Adrenal gland (tissue), 9 donors: ENCODE measurements at regions not wholly inside any gene's neighbourhood (a gene's known extent, or its start where the extent isn't known, plus 50 kb on each side); places are given as distances from the start of the nearest gene placed in this dataset.

Experiments used
- DNase-seq, 7 donors: peaks; one replicate each; pipeline ENCODE4 v3.0.0-alpha.2; 2019 to 2020
- H3K27ac ChIP-seq, 5 donors: fragments of 200-600 bp; sonication (generic) in 4 of 5; 1 replicate in 3 of 5; 2 replicates in 2 of 5; pipeline versions ENCODE4 v1.5.1 to v1.8.0; 2016 to 2020; ENCODE audit warnings: mild to moderate bottlenecking in 1 of 5
- H3K27me3 ChIP-seq: fragments of 200-600 bp; 2 replicates; pipeline ENCODE4 v1.8.0; 2021
- H3K36me3 ChIP-seq, 2 donors: fragments of 200-600 bp; replicated peaks in 1 of 2; 1 replicate in 1 of 2; 2 replicates in 1 of 2; pipeline versions ENCODE4 v1.5.1 to v1.8.0; 2018 to 2022
- H3K4me1 ChIP-seq, 2 donors: fragments of 200-600 bp; replicated peaks in 1 of 2; 1 replicate in 1 of 2; 2 replicates in 1 of 2; pipeline versions ENCODE4 v1.5.1 to v1.8.0; 2018 to 2021
- H3K4me3 ChIP-seq, 4 donors: fragments of 200-600 bp; sonication (generic) in 3 of 4; one replicate each; pipeline ENCODE4 v1.5.1; 2016 to 2018
- H3K9me3 ChIP-seq, 3 donors: fragments of 200-600 bp; sonication (generic) in 1 of 3; replicated peaks in 1 of 3; 1 replicate in 2 of 3; 2 replicates in 1 of 3; pipeline versions ENCODE4 v1.5.1 to v1.8.0; 2016 to 2021
- CTCF ChIP-seq, 6 experiments: fragments of 450-650 bp in 4 of 6; fragments of 200-600 bp in 2 of 6; sonication (generic) in 1 of 6; IDR thresholded peaks; 1 replicate in 5 of 6; 2 replicates in 1 of 6; pipeline versions ENCODE4 v1.5.1 to v1.8.0; 2016 to 2021; ENCODE audit warnings: antibody characterized with exemption in 6 of 6, mild to moderate bottlenecking in 2 of 6, moderate library complexity in 1 of 6
- POLR2A ChIP-seq, 2 donors: fragments of 450-650 bp; IDR thresholded peaks; one replicate each; pipeline ENCODE4 v1.6.1; 2017; ENCODE audit warnings: antibody characterized with exemption in 2 of 2, mild to moderate bottlenecking in 2 of 2, moderate library complexity in 1 of 2
- WGBS, 4 donors: extraction: QIAGEN DNeasy Blood & Tissue Kit in 2 of 4; methylation state at CpG; one replicate each; pipeline versions ENCODE4 v1.1.5 to v1.1.7; 2013 to 2017; 5-methylcytosine and 5-hydroxymethylcytosine counted together
- intact Hi-C, 2 donors: fragments of 100-400 bp; cut with DNase I; formaldehyde crosslinking; loops; one replicate each; pipeline versions ENCODE4 v1.14.1 to v1.15.0; 2022 to 2023
- donor health status: healthy with polysubstance abuse.
- donor health status: Bipolar disorder and iron deficiency.
- donor health status: DM: yes; HTN: yes; CAD: no.
- donor health status: DM: no; HTN: no; CAD: no.
- donor health status: DM: no; HTN: no; CAD: no.

- TF ChIP-seq CTCF (IDR thresholded peaks at IDR 0.05) (no peak), POLR2A (IDR thresholded peaks at IDR 0.05) (no peak)
- Histone ChIP-seq H3K36me3 (no peaks in the 10 kb centered on the region), H3K27me3 (no peaks in the 10 kb centered on the region), H3K4me1 (no peaks in the 10 kb centered on the region), H3K27ac (no peak overlapping the region), H3K4me3 (no peak overlapping the region), H3K9me3 (peaks cover 0 to 5% (median 0%) of the 10 kb centered on the region in 3 donors)
- 86 to 93% (median 88%) methylated on average over 1 of the region's 1 CpG for WGBS, 4 donors
- DNase-seq: no peak
- intact Hi-C loops: no loop called here
Measured at GRCh38 chr4:115293093-115293462, 179.7 kb upstream of the NDST4 start.

- Histone ChIP-seq H3K27me3 (no peaks in the 10 kb centered on the region), H3K27ac (no peak overlapping the region), H3K9me3 (peaks cover 0 to 5% (median 0%) of the 10 kb centered on the region in 3 donors), H3K36me3 (no peaks in the 10 kb centered on the region), H3K4me3 (no peak overlapping the region), H3K4me1 (no peaks in the 10 kb centered on the region)
- WGBS, 4 donors: 23 to 36% (median 27%) methylated on average over 2 of the region's 2 CpGs
- DNase-seq: no peak
- TF ChIP-seq POLR2A (IDR thresholded peaks at IDR 0.05): no peak
- TF ChIP-seq CTCF (IDR thresholded peaks at IDR 0.05): no peak
- intact Hi-C loops: no loop called here
Measured at GRCh38 chr4:115292320-115293092, 179.1 kb upstream of the NDST4 start.

GRCh38 chr4:115287426-115287825 lies 174.0 kb upstream of the NDST4 start:
- TF ChIP-seq CTCF (IDR thresholded peaks at IDR 0.05) (no peak), POLR2A (IDR thresholded peaks at IDR 0.05) (no peak)
- DNase-seq: no peak
- WGBS, 4 donors: 48 to 77% (median 66%) methylated on average over 1 of the region's 1 CpG
- H3K36me3 ChIP-seq: no peaks in the 10 kb centered on the region
- H3K9me3 ChIP-seq: peaks cover 0 to 5% (median 0%) of the 10 kb centered on the region in 3 donors
- no peaks in the 10 kb centered on the region for H3K4me1 ChIP-seq
- H3K4me3 ChIP-seq: no peak overlapping the region
- H3K27ac ChIP-seq: no peak overlapping the region
- intact Hi-C loops: no loop called here
- H3K27me3 ChIP-seq: no peaks in the 10 kb centered on the region

- DNase-seq: no peak
- no peaks in the 10 kb centered on the region for H3K27me3 ChIP-seq
- no peak overlapping the region for H3K4me3 ChIP-seq
- H3K9me3 ChIP-seq: no peaks in the 10 kb centered on the region
- H3K27ac ChIP-seq: no peak overlapping the region
- no peaks in the 10 kb centered on the region for H3K36me3 ChIP-seq
- no peaks in the 10 kb centered on the region for H3K4me1 ChIP-seq
- intact Hi-C loops: no loop called here
- 35 to 43% (median 36%) methylated on average over 2 of the region's 2 CpGs for WGBS, 4 donors
- TF ChIP-seq POLR2A (IDR thresholded peaks at IDR 0.05) (no peak), CTCF (IDR thresholded peaks at IDR 0.05) (no peak)
Measured at GRCh38 chr4:115279330-115279729, 165.9 kb upstream of the NDST4 start.
